Kidney (tissue), 13 donors: ENCODE measurements at regions not wholly inside any gene's neighbourhood (a gene's known extent, or its start where the extent isn't known, plus 50 kb on each side); places are given as distances from the start of the nearest gene placed in this dataset.

ENCODE experiments used
- DNase-seq, 5 donors: peaks; one replicate each; pipeline ENCODE4 v3.0.0-alpha.2; 2013 to 2020
- FAIRE-seq: peaks from 2 replicates; lab custom pipeline; 2012; peaks lifted over from hg19 to GRCh38; lab: Jason Lieb, UNC
- H3K27ac ChIP-seq, 2 donors: one replicate each; pipeline ENCODE4 v1.7.0; 2013; ENCODE audit warnings: low read depth in 2 of 2, low read length in 2 of 2, inconsistent platforms in 1 of 2
- H3K27me3 ChIP-seq: one replicate; pipeline ENCODE4 v1.7.1; 2013; ENCODE audit warnings: low read length, inconsistent platforms; ENCODE audit not compliant: control insufficient read depth, insufficient read depth
- H3K36me3 ChIP-seq, 3 donors: one replicate each; pipeline versions ENCODE4 v1.7.0 to v1.7.1; 2013; ENCODE audit warnings: low read length in 3 of 3, control low read depth in 1 of 3, inconsistent platforms in 1 of 3; ENCODE audit not compliant: insufficient read depth in 3 of 3, control insufficient read depth in 2 of 3
- H3K4me1 ChIP-seq, 3 donors: one replicate each; pipeline versions ENCODE4 v1.7.0 to v1.7.1; 2013; ENCODE audit warnings: low read length in 3 of 3, inconsistent platforms in 1 of 3, low read depth in 1 of 3; ENCODE audit not compliant: control insufficient read depth in 2 of 3, insufficient read depth in 2 of 3
- H3K4me3 ChIP-seq, 3 donors: one replicate each; pipeline versions ENCODE4 v1.7.0 to v1.8.1; 2013; ENCODE audit warnings: low read length in 3 of 3, control low read depth in 1 of 3, inconsistent platforms in 1 of 3
- H3K9ac ChIP-seq, 3 donors: one replicate each; pipeline versions ENCODE4 v1.7.0 to v1.7.1; 2013; ENCODE audit warnings: low read length in 3 of 3, control low read depth in 1 of 3, inconsistent platforms in 1 of 3
- H3K9me3 ChIP-seq, 3 donors: one replicate each; pipeline versions ENCODE4 v1.7.0 to v1.7.1; 2013; ENCODE audit warnings: low read length in 3 of 3, control low read depth in 1 of 3, inconsistent platforms in 1 of 3; ENCODE audit not compliant: control insufficient read depth in 2 of 3, insufficient read depth in 1 of 3
- intact Hi-C: fragments of 100-400 bp; cut with DNase I; formaldehyde crosslinking; loops from one replicate; pipeline ENCODE4 v1.11.1; 2022
- TF ChIP-seq, protein P1 (sequence below): IDR thresholded peaks from 3 replicates; pipeline ENCODE4 v1.5.1; 2012; ENCODE audit warnings: mild to moderate bottlenecking, moderate library complexity, borderline replicate concordance; ENCODE audit not compliant: insufficient read depth; ENCODE audit errors: extremely low read depth
- donor health status: control.
- donor health status: control.
- donor health status: control.
- donor health status: control.
- donor health status: control.
- donor health status: DM: yes; HTN: yes; CAD: no.
- donor health status: Normal renal cell carcinoma (clear cell type).

DNA sequence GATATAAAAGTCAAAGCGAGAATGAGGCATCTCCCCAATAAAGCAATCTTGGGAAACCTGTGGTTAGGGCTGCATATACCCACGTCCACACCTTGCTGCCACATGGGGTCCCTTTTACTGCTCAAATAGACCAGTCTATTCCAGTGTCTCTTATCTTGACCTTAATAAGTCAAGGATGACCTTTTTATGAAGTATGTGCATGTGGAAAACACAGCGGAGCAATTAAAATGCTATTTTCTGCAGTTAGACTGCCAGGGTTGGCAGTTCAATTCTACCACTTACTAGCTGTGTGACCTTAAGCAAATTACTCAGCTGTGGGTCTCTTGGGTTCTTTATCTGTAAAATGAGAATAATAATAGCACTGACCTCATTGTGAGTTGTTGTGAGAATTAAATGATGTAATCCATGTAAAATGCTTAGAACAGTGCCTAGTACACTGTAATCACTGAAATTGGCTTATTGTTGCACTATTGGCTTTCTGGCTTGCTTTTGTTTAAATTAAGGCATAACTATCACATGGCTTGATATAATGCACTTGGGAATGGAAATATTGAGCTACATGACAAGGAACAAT is 67.8 kb upstream of the HSPB3 start:
- H3K27me3 ChIP-seq: no peaks in the 10 kb centered on the region
- no peaks in the 10 kb centered on the region for H3K36me3 ChIP-seq
- peaks cover 0 to 6% (median 3%) of the 10 kb centered on the region in 3 donors for H3K4me1 ChIP-seq
- TF ChIP-seq, protein P1, sequence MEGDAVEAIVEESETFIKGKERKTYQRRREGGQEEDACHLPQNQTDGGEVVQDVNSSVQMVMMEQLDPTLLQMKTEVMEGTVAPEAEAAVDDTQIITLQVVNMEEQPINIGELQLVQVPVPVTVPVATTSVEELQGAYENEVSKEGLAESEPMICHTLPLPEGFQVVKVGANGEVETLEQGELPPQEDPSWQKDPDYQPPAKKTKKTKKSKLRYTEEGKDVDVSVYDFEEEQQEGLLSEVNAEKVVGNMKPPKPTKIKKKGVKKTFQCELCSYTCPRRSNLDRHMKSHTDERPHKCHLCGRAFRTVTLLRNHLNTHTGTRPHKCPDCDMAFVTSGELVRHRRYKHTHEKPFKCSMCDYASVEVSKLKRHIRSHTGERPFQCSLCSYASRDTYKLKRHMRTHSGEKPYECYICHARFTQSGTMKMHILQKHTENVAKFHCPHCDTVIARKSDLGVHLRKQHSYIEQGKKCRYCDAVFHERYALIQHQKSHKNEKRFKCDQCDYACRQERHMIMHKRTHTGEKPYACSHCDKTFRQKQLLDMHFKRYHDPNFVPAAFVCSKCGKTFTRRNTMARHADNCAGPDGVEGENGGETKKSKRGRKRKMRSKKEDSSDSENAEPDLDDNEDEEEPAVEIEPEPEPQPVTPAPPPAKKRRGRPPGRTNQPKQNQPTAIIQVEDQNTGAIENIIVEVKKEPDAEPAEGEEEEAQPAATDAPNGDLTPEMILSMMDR: no peak
- H3K9ac ChIP-seq: no peak overlapping the region
- H3K27ac ChIP-seq: no peak overlapping the region
- no peaks in the 10 kb centered on the region for H3K9me3 ChIP-seq
- no peak for DNase-seq
- intact Hi-C loops: no loop called here
- no peak for FAIRE-seq
- no peak overlapping the region for H3K4me3 ChIP-seq

GRCh38 chr5:54387031-54387430 is 68.5 kb upstream of the HSPB3 start:
- Histone ChIP-seq H3K9ac (no peak overlapping the region), H3K27me3 (no peaks in the 10 kb centered on the region), H3K4me3 (no peak overlapping the region), H3K9me3 (no peaks in the 10 kb centered on the region), H3K27ac (no peak overlapping the region), H3K4me1 (peaks cover 0 to 6% (median 3%) of the 10 kb centered on the region in 3 donors), H3K36me3 (no peaks in the 10 kb centered on the region)
- intact Hi-C loops: no loop called here
- FAIRE-seq (no peak), DNase-seq (no peak)
- TF ChIP-seq, protein P1: no peak

- Histone ChIP-seq H3K4me1 (peaks cover 0 to 6% (median 3%) of the 10 kb centered on the region in 3 donors), H3K27me3 (no peaks in the 10 kb centered on the region), H3K9me3 (no peaks in the 10 kb centered on the region), H3K36me3 (no peaks in the 10 kb centered on the region), H3K9ac (no peak overlapping the region), H3K27ac (no peak overlapping the region), H3K4me3 (no peak overlapping the region)
- TF ChIP-seq, protein P1: no peak
- DNase-seq: no peak
- no peak for FAIRE-seq
- intact Hi-C loops: no loop called here
Measured at GRCh38 chr5:54385994-54386393, 69.5 kb upstream of the HSPB3 start.
